ENCODE measurements at regions not wholly inside any gene's neighbourhood (a gene's known extent, or its start where the extent isn't known, plus 50 kb on each side); places are given as distances from the start of the nearest gene placed in this dataset.

DNA sequence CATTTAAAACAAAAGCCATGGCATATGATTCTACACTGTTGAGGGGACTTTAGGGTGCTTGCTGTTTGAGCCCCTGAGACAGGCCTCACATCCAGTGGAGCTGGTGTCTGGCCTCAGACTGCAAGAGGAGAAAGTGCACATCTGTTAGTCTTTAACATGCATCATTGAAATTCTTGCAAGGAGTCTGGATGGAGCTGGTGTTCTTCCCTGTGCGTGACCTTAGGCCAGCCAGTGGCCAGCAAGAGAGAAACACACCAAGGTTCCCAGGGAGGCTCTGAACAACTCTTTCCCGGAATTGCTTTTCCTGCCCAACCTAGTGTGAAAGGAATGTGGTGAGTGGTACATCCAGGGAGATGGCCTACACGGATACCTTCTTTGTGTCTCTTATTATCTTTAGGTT lies 282.8 kb upstream of the TNC start:
- TF ChIP-seq, protein P1, sequence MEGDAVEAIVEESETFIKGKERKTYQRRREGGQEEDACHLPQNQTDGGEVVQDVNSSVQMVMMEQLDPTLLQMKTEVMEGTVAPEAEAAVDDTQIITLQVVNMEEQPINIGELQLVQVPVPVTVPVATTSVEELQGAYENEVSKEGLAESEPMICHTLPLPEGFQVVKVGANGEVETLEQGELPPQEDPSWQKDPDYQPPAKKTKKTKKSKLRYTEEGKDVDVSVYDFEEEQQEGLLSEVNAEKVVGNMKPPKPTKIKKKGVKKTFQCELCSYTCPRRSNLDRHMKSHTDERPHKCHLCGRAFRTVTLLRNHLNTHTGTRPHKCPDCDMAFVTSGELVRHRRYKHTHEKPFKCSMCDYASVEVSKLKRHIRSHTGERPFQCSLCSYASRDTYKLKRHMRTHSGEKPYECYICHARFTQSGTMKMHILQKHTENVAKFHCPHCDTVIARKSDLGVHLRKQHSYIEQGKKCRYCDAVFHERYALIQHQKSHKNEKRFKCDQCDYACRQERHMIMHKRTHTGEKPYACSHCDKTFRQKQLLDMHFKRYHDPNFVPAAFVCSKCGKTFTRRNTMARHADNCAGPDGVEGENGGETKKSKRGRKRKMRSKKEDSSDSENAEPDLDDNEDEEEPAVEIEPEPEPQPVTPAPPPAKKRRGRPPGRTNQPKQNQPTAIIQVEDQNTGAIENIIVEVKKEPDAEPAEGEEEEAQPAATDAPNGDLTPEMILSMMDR (IDR thresholded peaks at IDR 0.05): no peak
- TF ChIP-seq ZFX (IDR thresholded peaks at IDR 0.05; ENCODE audit: borderline replicate concordance): no peak

All from 22Rv1 (cell line).